ENCODE measurements at regions not wholly inside any gene's neighbourhood (a gene's known extent, or its start where the extent isn't known, plus 50 kb on each side); places are given as distances from the start of the nearest gene placed in this dataset.

DNA sequence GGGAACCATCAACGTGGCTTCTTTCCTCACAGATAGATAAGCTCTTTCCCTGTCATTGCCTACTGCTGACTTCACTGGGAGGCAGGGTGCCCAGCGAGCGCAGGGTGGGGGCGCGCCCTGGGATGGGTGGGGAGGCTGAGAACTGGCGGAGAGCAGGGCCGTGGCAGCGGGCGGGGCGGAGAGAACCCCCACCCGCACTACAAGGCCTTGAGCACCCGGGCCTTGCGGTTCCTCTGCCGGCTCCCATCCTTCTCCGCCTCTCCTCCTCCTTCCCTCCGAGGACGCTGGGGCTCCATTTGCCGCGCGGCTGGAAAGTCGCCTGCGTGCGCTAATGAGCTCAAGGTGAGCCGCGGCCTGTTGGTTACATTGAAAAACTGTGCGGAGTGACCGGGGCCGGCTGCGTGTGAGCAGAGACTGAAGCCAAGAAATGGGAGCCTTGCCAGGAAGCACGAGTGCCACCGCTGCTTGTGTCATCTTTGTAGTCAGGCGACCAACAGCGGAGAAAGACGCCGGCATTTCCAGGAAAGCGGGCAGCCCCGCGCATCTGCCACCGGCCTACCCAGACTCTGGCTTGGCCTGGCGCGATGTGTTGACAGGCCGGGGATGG lies 963.5 kb upstream of the SLC35B3 start:
- H3K27me3 ChIP-seq (ENCODE audit: control insufficient read depth, insufficient read depth, low read length): no peaks in the 10 kb centered on the region
- H3K4me1 Mint-ChIP-seq: no peaks in the 10 kb centered on the region
- no peak overlapping the region for H3K27ac ChIP-seq (ENCODE audit: low read length)
- no peak overlapping the region for H3K4me3 Mint-ChIP-seq
- H3K9me3 ChIP-seq (ENCODE audit: control insufficient read depth, insufficient read depth, low read length): no peaks in the 10 kb centered on the region
- H3K9me3 Mint-ChIP-seq: peaks cover 6 to 9% of the 10 kb centered on the region in 2 donors
- ATAC-seq: no peak
- no peaks in the 10 kb centered on the region for H3K4me1 ChIP-seq (ENCODE audit: control insufficient read depth, insufficient read depth, low read length)
- TF ChIP-seq, protein P1, sequence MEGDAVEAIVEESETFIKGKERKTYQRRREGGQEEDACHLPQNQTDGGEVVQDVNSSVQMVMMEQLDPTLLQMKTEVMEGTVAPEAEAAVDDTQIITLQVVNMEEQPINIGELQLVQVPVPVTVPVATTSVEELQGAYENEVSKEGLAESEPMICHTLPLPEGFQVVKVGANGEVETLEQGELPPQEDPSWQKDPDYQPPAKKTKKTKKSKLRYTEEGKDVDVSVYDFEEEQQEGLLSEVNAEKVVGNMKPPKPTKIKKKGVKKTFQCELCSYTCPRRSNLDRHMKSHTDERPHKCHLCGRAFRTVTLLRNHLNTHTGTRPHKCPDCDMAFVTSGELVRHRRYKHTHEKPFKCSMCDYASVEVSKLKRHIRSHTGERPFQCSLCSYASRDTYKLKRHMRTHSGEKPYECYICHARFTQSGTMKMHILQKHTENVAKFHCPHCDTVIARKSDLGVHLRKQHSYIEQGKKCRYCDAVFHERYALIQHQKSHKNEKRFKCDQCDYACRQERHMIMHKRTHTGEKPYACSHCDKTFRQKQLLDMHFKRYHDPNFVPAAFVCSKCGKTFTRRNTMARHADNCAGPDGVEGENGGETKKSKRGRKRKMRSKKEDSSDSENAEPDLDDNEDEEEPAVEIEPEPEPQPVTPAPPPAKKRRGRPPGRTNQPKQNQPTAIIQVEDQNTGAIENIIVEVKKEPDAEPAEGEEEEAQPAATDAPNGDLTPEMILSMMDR (IDR thresholded peaks at IDR 0.05): no peak
- H3K27me3 Mint-ChIP-seq (ENCODE audit: low read depth in 2 of 2): no peaks in the 10 kb centered on the region
- H3K36me3 ChIP-seq (ENCODE audit: control insufficient read depth, insufficient read depth, low read length): no peaks in the 10 kb centered on the region
- no peak overlapping the region for H3K27ac Mint-ChIP-seq
- DNase-seq: no peak
- 30% methylated on average over 42 of the region's 42 CpGs for WGBS (ENCODE audit: insufficient coverage)
- peaks cover 5% of the 10 kb centered on the region for H3K36me3 Mint-ChIP-seq
- intact Hi-C loops (cut with micrococcal nuclease): no loop called here
- no peak overlapping the region for H3K4me3 ChIP-seq (ENCODE audit: low read length)

DNA sequence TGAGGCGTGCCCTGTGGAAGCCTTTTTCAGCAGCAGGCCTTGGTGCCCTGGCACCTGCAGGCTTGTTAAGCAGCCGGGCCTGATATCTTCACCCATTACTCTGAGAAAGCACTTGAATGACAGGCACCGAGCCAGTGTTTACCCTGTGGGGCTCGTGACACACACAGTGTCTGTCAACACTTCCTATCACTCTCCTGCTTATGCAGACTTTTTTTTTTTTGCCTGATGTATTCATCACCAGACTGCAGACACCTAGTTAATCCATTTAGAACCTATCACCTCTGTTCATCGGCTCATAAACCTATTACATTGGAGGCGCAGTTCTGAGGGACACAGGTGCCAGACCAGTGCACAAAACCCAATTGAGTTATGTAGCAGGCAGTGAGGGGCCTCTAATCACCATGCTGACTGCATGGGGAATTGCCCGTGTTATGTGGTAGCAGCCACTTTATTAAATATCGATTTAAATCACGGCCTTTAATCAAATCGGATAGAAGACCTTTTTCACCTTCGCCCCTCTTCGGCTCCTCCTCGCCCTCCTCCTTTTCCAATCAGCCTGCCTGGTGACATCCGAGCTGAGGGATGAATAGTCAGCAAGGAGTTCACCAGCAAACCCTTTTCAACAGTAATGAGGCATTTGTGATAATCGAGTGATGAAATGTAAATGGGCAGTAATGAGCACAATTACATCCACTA lies 962.9 kb upstream of the SLC35B3 start:
- no peak overlapping the region for H3K4me3 ChIP-seq (ENCODE audit: low read length)
- Mint-ChIP-seq H3K36me3 (peaks cover 5% of the 10 kb centered on the region), H3K4me3 (no peak overlapping the region), H3K27me3 (ENCODE audit: low read depth in 2 of 2) (no peaks in the 10 kb centered on the region), H3K27ac (no peak overlapping the region), H3K4me1 (no peaks in the 10 kb centered on the region), H3K9me3 (peaks cover 6 to 9% of the 10 kb centered on the region in 2 donors)
- no peak for DNase-seq
- TF ChIP-seq, protein P1 (IDR thresholded peaks at IDR 0.05): no peak
- intact Hi-C loops (cut with micrococcal nuclease): no loop called here
- no peaks in the 10 kb centered on the region for H3K4me1 ChIP-seq (ENCODE audit: control insufficient read depth, insufficient read depth, low read length)
- no peak overlapping the region for H3K27ac ChIP-seq (ENCODE audit: low read length)
- H3K9me3 ChIP-seq (ENCODE audit: control insufficient read depth, insufficient read depth, low read length): no peaks in the 10 kb centered on the region
- no peaks in the 10 kb centered on the region for H3K27me3 ChIP-seq (ENCODE audit: control insufficient read depth, insufficient read depth, low read length)
- ATAC-seq: no peak
- 90% methylated on average over 14 of the region's 15 CpGs for WGBS (ENCODE audit: insufficient coverage)
- H3K36me3 ChIP-seq (ENCODE audit: control insufficient read depth, insufficient read depth, low read length): no peaks in the 10 kb centered on the region

DNA sequence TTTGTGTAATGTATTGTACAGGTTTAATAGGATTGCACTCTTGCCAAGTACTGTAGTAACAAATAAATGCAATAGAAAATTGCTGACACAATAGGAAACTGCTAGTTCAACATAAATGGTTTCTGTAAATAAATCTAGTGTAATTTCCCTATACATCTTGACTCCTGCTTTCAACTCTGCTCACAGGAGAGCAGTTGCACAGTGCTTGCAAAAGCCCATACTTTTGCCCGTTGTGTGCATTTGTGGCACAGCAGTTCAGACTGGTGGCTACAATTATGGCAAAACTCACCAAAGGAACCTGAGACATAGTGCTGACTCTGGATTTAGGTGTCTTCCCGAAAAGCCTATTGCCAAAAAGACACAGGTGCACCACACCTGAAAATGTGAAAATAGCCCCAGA lies 953.3 kb upstream of the SLC35B3 start:
- Histone ChIP-seq H3K27ac (ENCODE audit: low read length) (no peak overlapping the region), H3K4me1 (ENCODE audit: control insufficient read depth, insufficient read depth, low read length) (no peaks in the 10 kb centered on the region), H3K9me3 (ENCODE audit: control insufficient read depth, insufficient read depth, low read length) (no peaks in the 10 kb centered on the region), H3K27me3 (ENCODE audit: control insufficient read depth, insufficient read depth, low read length) (no peaks in the 10 kb centered on the region), H3K36me3 (ENCODE audit: control insufficient read depth, insufficient read depth, low read length) (no peaks in the 10 kb centered on the region), H3K4me3 (ENCODE audit: low read length) (no peak overlapping the region)
- TF ChIP-seq, protein P1 (IDR thresholded peaks at IDR 0.05): no peak
- no peak for ATAC-seq
- Mint-ChIP-seq H3K27ac (no peak overlapping the region), H3K9me3 (peaks cover 13 to 14% of the 10 kb centered on the region in 2 donors), H3K4me3 (no peak overlapping the region), H3K27me3 (ENCODE audit: low read depth in 2 of 2) (no peaks in the 10 kb centered on the region), H3K36me3 (no peaks in the 10 kb centered on the region), H3K4me1 (no peaks in the 10 kb centered on the region)
- 88% methylated on average over 2 of the region's 2 CpGs for WGBS (ENCODE audit: insufficient coverage)
- no peak for DNase-seq
- intact Hi-C loops (cut with micrococcal nuclease): no loop called here

DNA sequence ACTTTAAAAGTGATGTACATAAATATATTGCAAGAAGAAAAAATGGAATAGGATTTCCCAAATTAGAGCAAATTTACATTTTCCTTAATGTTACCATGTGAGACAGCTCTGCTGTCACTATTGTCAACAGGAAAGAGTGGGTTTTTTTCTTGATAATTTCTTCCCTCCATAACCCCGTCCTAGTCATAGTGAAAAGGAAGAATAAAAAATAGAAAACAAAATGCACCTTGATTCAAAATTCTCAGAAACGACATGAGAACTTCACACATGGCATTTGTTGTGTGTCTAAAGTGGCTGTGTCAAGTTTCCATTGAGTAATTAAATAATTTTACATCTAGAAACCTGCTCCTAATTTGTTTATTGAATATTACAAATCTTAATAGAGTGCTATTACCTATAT lies 945.2 kb upstream of the SLC35B3 start:
- Histone ChIP-seq H3K27ac (ENCODE audit: low read length) (no peak overlapping the region), H3K27me3 (ENCODE audit: control insufficient read depth, insufficient read depth, low read length) (no peaks in the 10 kb centered on the region), H3K9me3 (ENCODE audit: control insufficient read depth, insufficient read depth, low read length) (no peaks in the 10 kb centered on the region), H3K36me3 (ENCODE audit: control insufficient read depth, insufficient read depth, low read length) (no peaks in the 10 kb centered on the region), H3K4me3 (ENCODE audit: low read length) (no peak overlapping the region), H3K4me1 (ENCODE audit: control insufficient read depth, insufficient read depth, low read length) (no peaks in the 10 kb centered on the region)
- Mint-ChIP-seq H3K27me3 (ENCODE audit: low read depth in 2 of 2) (no peaks in the 10 kb centered on the region), H3K9me3 (peaks cover 8 to 9% of the 10 kb centered on the region in 2 donors), H3K36me3 (no peaks in the 10 kb centered on the region), H3K4me1 (no peaks in the 10 kb centered on the region), H3K4me3 (no peak overlapping the region), H3K27ac (no peak overlapping the region)
- ATAC-seq (no peak), DNase-seq (no peak)
- WGBS (ENCODE audit: insufficient coverage): no CpG with 5 or more reads among the region's 2 CpGs
- TF ChIP-seq, protein P1 (IDR thresholded peaks at IDR 0.05): no peak
- intact Hi-C loops (cut with micrococcal nuclease): no loop called here

Data from natural killer cell (primary cell).